ENCODE measurements at regions not wholly inside any gene's neighbourhood (a gene's known extent, or its start where the extent isn't known, plus 50 kb on each side); places are given as distances from the start of the nearest gene placed in this dataset.

DNA sequence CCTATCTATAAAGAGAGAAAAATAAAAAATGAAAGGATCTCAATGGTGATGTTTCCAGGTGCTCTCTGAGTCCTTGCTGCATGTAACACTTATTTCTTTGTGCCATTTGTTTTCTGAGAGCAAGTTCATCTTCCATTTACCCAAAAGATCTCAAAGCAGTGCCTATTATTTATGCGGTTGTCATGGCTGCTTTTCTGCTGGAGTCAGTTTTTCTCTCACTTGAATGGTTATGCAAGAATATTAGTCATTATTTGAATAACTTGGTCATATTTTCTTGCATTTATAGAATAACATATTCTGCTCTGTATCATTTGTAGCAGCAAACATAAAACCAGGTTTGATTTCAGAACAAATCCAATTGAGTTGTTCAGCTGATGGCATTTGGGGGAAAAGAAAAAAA, 141.8 kb upstream of the G2E3 start:
- Histone ChIP-seq H3K4me1 (ENCODE audit: low read depth, poor library complexity, severe bottlenecking) (no peaks in the 10 kb centered on the region), H3K27ac (no peak overlapping the region), H4K20me1 (ENCODE audit: insufficient read depth) (no peaks in the 10 kb centered on the region), H2AFZ (ENCODE audit: low read depth) (no peak overlapping the region), H3K9ac (no peak overlapping the region), H3K79me2 (ENCODE audit: insufficient read depth, low read depth) (no peaks in the 10 kb centered on the region), H3K36me3 (ENCODE audit: insufficient read depth) (no peaks in the 10 kb centered on the region), H3K27me3 (ENCODE audit: insufficient read depth, low read depth) (no peaks in the 10 kb centered on the region), H3K4me3 (IDR thresholded peaks at IDR 0.05; ENCODE audit: insufficient read depth, low read depth, low read length) (no peak overlapping the region), H3K4me2 (no peak overlapping the region)
- TF ChIP-seq, protein P1, sequence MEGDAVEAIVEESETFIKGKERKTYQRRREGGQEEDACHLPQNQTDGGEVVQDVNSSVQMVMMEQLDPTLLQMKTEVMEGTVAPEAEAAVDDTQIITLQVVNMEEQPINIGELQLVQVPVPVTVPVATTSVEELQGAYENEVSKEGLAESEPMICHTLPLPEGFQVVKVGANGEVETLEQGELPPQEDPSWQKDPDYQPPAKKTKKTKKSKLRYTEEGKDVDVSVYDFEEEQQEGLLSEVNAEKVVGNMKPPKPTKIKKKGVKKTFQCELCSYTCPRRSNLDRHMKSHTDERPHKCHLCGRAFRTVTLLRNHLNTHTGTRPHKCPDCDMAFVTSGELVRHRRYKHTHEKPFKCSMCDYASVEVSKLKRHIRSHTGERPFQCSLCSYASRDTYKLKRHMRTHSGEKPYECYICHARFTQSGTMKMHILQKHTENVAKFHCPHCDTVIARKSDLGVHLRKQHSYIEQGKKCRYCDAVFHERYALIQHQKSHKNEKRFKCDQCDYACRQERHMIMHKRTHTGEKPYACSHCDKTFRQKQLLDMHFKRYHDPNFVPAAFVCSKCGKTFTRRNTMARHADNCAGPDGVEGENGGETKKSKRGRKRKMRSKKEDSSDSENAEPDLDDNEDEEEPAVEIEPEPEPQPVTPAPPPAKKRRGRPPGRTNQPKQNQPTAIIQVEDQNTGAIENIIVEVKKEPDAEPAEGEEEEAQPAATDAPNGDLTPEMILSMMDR (conservative IDR thresholded peaks at IDR 0.05; ENCODE audit: low read depth, low read length): no peak

DNA sequence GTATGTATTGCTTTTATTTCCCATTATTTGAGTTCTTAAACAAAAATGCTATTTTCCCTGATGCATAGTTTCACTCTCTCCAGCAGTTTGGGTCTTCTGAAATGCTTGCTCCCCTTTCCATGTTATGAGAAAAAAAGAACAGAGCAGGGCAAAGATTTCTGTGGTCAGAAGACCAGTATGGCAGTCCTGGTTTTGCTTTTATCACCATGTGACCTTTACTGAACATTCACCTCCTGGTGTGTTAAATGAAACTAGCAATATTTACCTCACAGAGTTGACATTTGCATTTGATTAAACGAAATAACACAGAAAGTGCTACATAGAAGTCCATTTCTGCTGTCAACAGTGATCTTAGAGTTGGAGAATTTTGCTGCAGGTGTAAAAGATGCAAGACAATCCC, 141.0 kb upstream of the G2E3 start:
- H3K4me2 ChIP-seq: no peak overlapping the region
- no peaks in the 10 kb centered on the region for H3K4me1 ChIP-seq (ENCODE audit: low read depth, poor library complexity, severe bottlenecking)
- H3K27ac ChIP-seq: no peak overlapping the region
- H2AFZ ChIP-seq (ENCODE audit: low read depth): no peak overlapping the region
- H3K79me2 ChIP-seq (ENCODE audit: insufficient read depth, low read depth): no peaks in the 10 kb centered on the region
- no peak overlapping the region for H3K4me3 ChIP-seq (IDR thresholded peaks at IDR 0.05; ENCODE audit: insufficient read depth, low read depth, low read length)
- no peak overlapping the region for H3K9ac ChIP-seq
- H3K27me3 ChIP-seq (ENCODE audit: insufficient read depth, low read depth): no peaks in the 10 kb centered on the region
- H3K36me3 ChIP-seq (ENCODE audit: insufficient read depth): no peaks in the 10 kb centered on the region
- H4K20me1 ChIP-seq (ENCODE audit: insufficient read depth): no peaks in the 10 kb centered on the region
- TF ChIP-seq, protein P1 (conservative IDR thresholded peaks at IDR 0.05; ENCODE audit: low read depth, low read length): no peak

DNA sequence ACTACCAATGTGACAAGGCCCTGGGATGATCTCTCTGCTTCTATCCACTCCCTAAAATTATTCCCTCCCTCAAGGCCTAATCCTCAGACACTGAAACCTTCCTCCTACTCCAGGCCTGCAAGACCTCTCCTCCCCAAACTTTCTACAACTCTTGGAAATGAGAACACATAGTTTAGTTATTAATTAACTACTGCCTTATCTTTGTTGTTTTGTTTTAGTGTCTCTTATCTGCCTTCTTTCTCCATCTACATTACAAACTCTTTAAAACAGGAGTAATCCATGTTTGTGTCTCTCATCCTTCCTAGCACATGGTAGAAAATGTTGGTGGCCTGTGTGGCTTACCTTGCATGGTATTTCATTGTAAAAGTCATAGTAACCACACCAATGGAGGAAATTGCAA, 139.9 kb upstream of the G2E3 start:
- Histone ChIP-seq H3K27me3 (ENCODE audit: insufficient read depth, low read depth) (no peaks in the 10 kb centered on the region), H3K4me3 (IDR thresholded peaks at IDR 0.05; ENCODE audit: insufficient read depth, low read depth, low read length) (no peak overlapping the region), H3K9ac (no peak overlapping the region), H3K36me3 (ENCODE audit: insufficient read depth) (no peaks in the 10 kb centered on the region), H3K4me1 (ENCODE audit: low read depth, poor library complexity, severe bottlenecking) (no peaks in the 10 kb centered on the region), H3K79me2 (ENCODE audit: insufficient read depth, low read depth) (no peaks in the 10 kb centered on the region), H4K20me1 (ENCODE audit: insufficient read depth) (no peaks in the 10 kb centered on the region), H3K27ac (no peak overlapping the region), H2AFZ (ENCODE audit: low read depth) (no peak overlapping the region), H3K4me2 (no peak overlapping the region)
- TF ChIP-seq, protein P1 (conservative IDR thresholded peaks at IDR 0.05; ENCODE audit: low read depth, low read length): no peak

DNA sequence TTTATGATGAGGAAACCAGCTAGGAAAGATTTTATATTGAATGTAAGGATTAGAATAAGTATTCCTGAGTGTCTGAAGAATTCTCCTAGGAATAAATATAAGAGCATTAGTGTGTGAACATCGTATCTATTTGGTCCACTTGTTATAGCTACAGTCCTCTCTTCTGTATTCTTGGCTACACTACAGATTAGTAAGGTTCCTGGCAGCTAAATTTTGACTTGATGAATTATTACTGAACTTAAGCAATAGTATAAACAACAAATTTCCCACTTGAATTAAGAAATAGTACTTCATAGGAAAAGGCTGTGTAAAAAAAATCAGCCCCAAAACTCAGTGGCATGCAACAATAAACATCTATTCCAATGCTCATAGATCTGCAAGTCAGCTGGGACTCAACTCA, 138.4 kb upstream of the G2E3 start:
- Histone ChIP-seq H3K27ac (no peak overlapping the region), H3K36me3 (ENCODE audit: insufficient read depth) (no peaks in the 10 kb centered on the region), H3K79me2 (ENCODE audit: insufficient read depth, low read depth) (no peaks in the 10 kb centered on the region), H3K27me3 (ENCODE audit: insufficient read depth, low read depth) (no peaks in the 10 kb centered on the region), H3K4me2 (no peak overlapping the region), H2AFZ (ENCODE audit: low read depth) (no peak overlapping the region), H3K9ac (no peak overlapping the region), H4K20me1 (ENCODE audit: insufficient read depth) (no peaks in the 10 kb centered on the region), H3K4me3 (IDR thresholded peaks at IDR 0.05; ENCODE audit: insufficient read depth, low read depth, low read length) (no peak overlapping the region), H3K4me1 (ENCODE audit: low read depth, poor library complexity, severe bottlenecking) (no peaks in the 10 kb centered on the region)
- TF ChIP-seq, protein P1 (conservative IDR thresholded peaks at IDR 0.05; ENCODE audit: low read depth, low read length): no peak

DNA sequence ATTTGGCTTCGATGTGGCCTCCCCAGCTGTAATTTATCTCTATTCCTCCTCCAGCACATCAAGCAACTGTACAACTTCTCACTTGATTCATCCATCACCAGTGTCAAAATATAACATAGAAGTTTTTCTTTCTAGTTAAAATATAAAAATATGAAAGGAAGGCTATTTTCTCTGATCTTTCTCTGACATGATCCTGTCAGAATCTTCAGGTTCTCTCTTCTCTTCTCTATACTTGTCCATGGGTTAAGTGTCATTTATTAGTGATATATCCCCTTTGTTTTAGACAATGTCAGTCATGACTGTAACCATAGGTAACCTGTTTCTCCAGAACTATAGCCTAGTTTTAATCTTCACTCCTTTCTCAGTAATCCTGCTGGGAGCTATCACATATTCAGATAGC, 132.5 kb upstream of the G2E3 start:
- no peak overlapping the region for H3K9ac ChIP-seq

More for the DNA sequence above, 132.5 kb upstream of the G2E3 start:
- no peaks in the 10 kb centered on the region for H3K79me2 ChIP-seq (ENCODE audit: insufficient read depth, low read depth)
- H3K27ac ChIP-seq: no peak overlapping the region
- no peak overlapping the region for H2AFZ ChIP-seq (ENCODE audit: low read depth)
- H3K4me2 ChIP-seq: no peak overlapping the region
- TF ChIP-seq, protein P1 (conservative IDR thresholded peaks at IDR 0.05; ENCODE audit: low read depth, low read length): no peak
- H3K4me1 ChIP-seq (ENCODE audit: low read depth, poor library complexity, severe bottlenecking): no peaks in the 10 kb centered on the region
- H3K4me3 ChIP-seq (IDR thresholded peaks at IDR 0.05; ENCODE audit: insufficient read depth, low read depth, low read length): no peak overlapping the region
- no peaks in the 10 kb centered on the region for H4K20me1 ChIP-seq (ENCODE audit: insufficient read depth)
- no peaks in the 10 kb centered on the region for H3K27me3 ChIP-seq (ENCODE audit: insufficient read depth, low read depth)
- no peaks in the 10 kb centered on the region for H3K36me3 ChIP-seq (ENCODE audit: insufficient read depth)

Data from KMS-11 (cell line).